ENCODE measurements at regions not wholly inside any gene's neighbourhood (a gene's known extent, or its start where the extent isn't known, plus 50 kb on each side); places are given as distances from the start of the nearest gene placed in this dataset.

- no peak overlapping the region for H4K8ac ChIP-seq (ENCODE audit: low read depth, low read length)
- no peak overlapping the region for H3K23ac ChIP-seq (ENCODE audit: low read length)
- H2BK15ac ChIP-seq (replicated peaks; ENCODE audit: low read depth) = no peak overlapping the region
- DNase-seq = no peak
- H2AK5ac ChIP-seq (ENCODE audit: low read length) = no peak overlapping the region
- H3K56ac ChIP-seq (ENCODE audit: low read length) = no peak overlapping the region
- H3K27me3 ChIP-seq (ENCODE audit: insufficient read depth, low read length, poor library complexity) = no peaks in the 10 kb centered on the region
- H3K4me1 ChIP-seq (ENCODE audit: control insufficient read depth, low read depth, low read length) = no peaks in the 10 kb centered on the region
- no peak overlapping the region for H4K5ac ChIP-seq (ENCODE audit: low read length)
- no peaks in the 10 kb centered on the region for H3K79me1 ChIP-seq (ENCODE audit: low read length)
- no CpG with 5 or more reads among the region's 1 CpG for WGBS (ENCODE audit: extremely low coverage, insufficient coverage, low lambda C conversion rate)
- H3K36me3 ChIP-seq (ENCODE audit: control insufficient read depth, insufficient read depth, low read length) = no peaks in the 10 kb centered on the region
- H2BK5ac ChIP-seq (ENCODE audit: low read length) = no peak overlapping the region
- no peak overlapping the region for H3K4me2 ChIP-seq (ENCODE audit: low read length)
- H3K4ac ChIP-seq (ENCODE audit: low read depth, low read length) = no peak overlapping the region
- H2BK120ac ChIP-seq (ENCODE audit: low read depth, low read length) = no peak overlapping the region
- H3K79me2 ChIP-seq (ENCODE audit: control insufficient read depth, insufficient read depth, low read length) = no peaks in the 10 kb centered on the region
- H3K18ac ChIP-seq (ENCODE audit: low read length) = no peak overlapping the region
- H3K27ac ChIP-seq (ENCODE audit: low read depth, low read length) = no peak overlapping the region
- no peak overlapping the region for H3K9ac ChIP-seq (ENCODE audit: low read length)
- no peak overlapping the region for H3K4me3 ChIP-seq (ENCODE audit: low read length)
Observed at GRCh38 chr13:109872864-109873263, 86.5 kb upstream of the IRS2 start.

- Histone ChIP-seq H4K8ac (ENCODE audit: low read depth, low read length) (no peak overlapping the region), H2BK120ac (ENCODE audit: low read depth, low read length) (no peak overlapping the region), H3K9ac (ENCODE audit: low read length) (no peak overlapping the region), H4K5ac (ENCODE audit: low read length) (no peak overlapping the region), H3K27me3 (ENCODE audit: insufficient read depth, low read length, poor library complexity) (no peaks in the 10 kb centered on the region), H3K4me3 (ENCODE audit: low read length) (no peak overlapping the region), H2BK5ac (ENCODE audit: low read length) (no peak overlapping the region), H3K4ac (ENCODE audit: low read depth, low read length) (no peak overlapping the region), H3K79me2 (ENCODE audit: control insufficient read depth, insufficient read depth, low read length) (no peaks in the 10 kb centered on the region), H3K56ac (ENCODE audit: low read length) (no peak overlapping the region), H3K36me3 (ENCODE audit: control insufficient read depth, insufficient read depth, low read length) (no peaks in the 10 kb centered on the region), H2AK5ac (ENCODE audit: low read length) (no peak overlapping the region), H3K27ac (ENCODE audit: low read depth, low read length) (no peak overlapping the region), H3K23ac (ENCODE audit: low read length) (no peak overlapping the region), H3K4me1 (ENCODE audit: control insufficient read depth, low read depth, low read length) (no peaks in the 10 kb centered on the region), H3K18ac (ENCODE audit: low read length) (no peak overlapping the region), H3K79me1 (ENCODE audit: low read length) (no peaks in the 10 kb centered on the region), H2BK15ac (replicated peaks; ENCODE audit: low read depth) (no peak overlapping the region), H3K4me2 (ENCODE audit: low read length) (no peak overlapping the region)
- peak; percentile 32 for DNase-seq
- WGBS (ENCODE audit: extremely low coverage, insufficient coverage, low lambda C conversion rate) = no CpG with 5 or more reads among the region's 9 CpGs
Observed at GRCh38 chr13:109870696-109871370, 84.5 kb upstream of the IRS2 start.

- no CpG with 5 or more reads among the region's 6 CpGs for WGBS (ENCODE audit: extremely low coverage, insufficient coverage, low lambda C conversion rate)
Observed at GRCh38 chr13:109870274-109870673, 83.9 kb upstream of the IRS2 start.

GRCh38 chr13:109869312-109870237 lies 83.2 kb upstream of the IRS2 start:
- Histone ChIP-seq H2BK120ac (ENCODE audit: low read depth, low read length) (no peak overlapping the region), H2BK5ac (ENCODE audit: low read length) (no peak overlapping the region), H3K4ac (ENCODE audit: low read depth, low read length) (no peak overlapping the region), H3K79me2 (ENCODE audit: control insufficient read depth, insufficient read depth, low read length) (no peaks in the 10 kb centered on the region), H2BK15ac (replicated peaks; ENCODE audit: low read depth) (no peak overlapping the region), H4K5ac (ENCODE audit: low read length) (no peak overlapping the region), H3K4me2 (ENCODE audit: low read length) (no peak overlapping the region), H2AK5ac (ENCODE audit: low read length) (no peak overlapping the region), H3K79me1 (ENCODE audit: low read length) (no peaks in the 10 kb centered on the region), H3K27me3 (ENCODE audit: insufficient read depth, low read length, poor library complexity) (no peaks in the 10 kb centered on the region), H4K8ac (ENCODE audit: low read depth, low read length) (no peak overlapping the region), H3K4me3 (ENCODE audit: low read length) (no peak overlapping the region), H3K9ac (ENCODE audit: low read length) (no peak overlapping the region), H3K23ac (ENCODE audit: low read length) (no peak overlapping the region), H3K56ac (ENCODE audit: low read length) (no peak overlapping the region), H3K4me1 (ENCODE audit: control insufficient read depth, low read depth, low read length) (no peaks in the 10 kb centered on the region), H3K18ac (ENCODE audit: low read length) (no peak overlapping the region), H3K27ac (ENCODE audit: low read depth, low read length) (no peak overlapping the region), H3K36me3 (ENCODE audit: control insufficient read depth, insufficient read depth, low read length) (no peaks in the 10 kb centered on the region)
- WGBS (ENCODE audit: extremely low coverage, insufficient coverage, low lambda C conversion rate) = no CpG with 5 or more reads among the region's 43 CpGs
- peak; percentile 47 for DNase-seq

More at GRCh38 chr13:109870274-109870673, 83.9 kb upstream of the IRS2 start:
- H3K56ac ChIP-seq (ENCODE audit: low read length) = no peak overlapping the region
- H3K4me1 ChIP-seq (ENCODE audit: control insufficient read depth, low read depth, low read length) = no peaks in the 10 kb centered on the region
- DNase-seq = no peak
- no peaks in the 10 kb centered on the region for H3K36me3 ChIP-seq (ENCODE audit: control insufficient read depth, insufficient read depth, low read length)
- H3K27me3 ChIP-seq (ENCODE audit: insufficient read depth, low read length, poor library complexity) = no peaks in the 10 kb centered on the region
- no peak overlapping the region for H3K27ac ChIP-seq (ENCODE audit: low read depth, low read length)
- no peak overlapping the region for H2BK15ac ChIP-seq (replicated peaks; ENCODE audit: low read depth)
- H3K18ac ChIP-seq (ENCODE audit: low read length) = no peak overlapping the region
- no peak overlapping the region for H3K4me3 ChIP-seq (ENCODE audit: low read length)
- H3K4me2 ChIP-seq (ENCODE audit: low read length) = no peak overlapping the region
- H3K79me2 ChIP-seq (ENCODE audit: control insufficient read depth, insufficient read depth, low read length) = no peaks in the 10 kb centered on the region
- no peak overlapping the region for H3K23ac ChIP-seq (ENCODE audit: low read length)
- no peak overlapping the region for H3K9ac ChIP-seq (ENCODE audit: low read length)
- no peak overlapping the region for H2BK5ac ChIP-seq (ENCODE audit: low read length)
- no peaks in the 10 kb centered on the region for H3K79me1 ChIP-seq (ENCODE audit: low read length)
- H2AK5ac ChIP-seq (ENCODE audit: low read length) = no peak overlapping the region
- no peak overlapping the region for H4K5ac ChIP-seq (ENCODE audit: low read length)
- no peak overlapping the region for H2BK120ac ChIP-seq (ENCODE audit: low read depth, low read length)
- H3K4ac ChIP-seq (ENCODE audit: low read depth, low read length) = no peak overlapping the region
- H4K8ac ChIP-seq (ENCODE audit: low read depth, low read length) = no peak overlapping the region

GRCh38 chr13:109868578-109869311 lies 82.4 kb upstream of the IRS2 start:
- no peak overlapping the region for H4K8ac ChIP-seq (ENCODE audit: low read depth, low read length)

More at GRCh38 chr13:109868578-109869311, 82.4 kb upstream of the IRS2 start:
- Histone ChIP-seq H3K36me3 (ENCODE audit: control insufficient read depth, insufficient read depth, low read length) (no peaks in the 10 kb centered on the region), H3K27ac (ENCODE audit: low read depth, low read length) (no peak overlapping the region), H3K23ac (ENCODE audit: low read length) (no peak overlapping the region), H4K5ac (ENCODE audit: low read length) (no peak overlapping the region), H3K4ac (ENCODE audit: low read depth, low read length) (no peak overlapping the region), H3K4me3 (ENCODE audit: low read length) (no peak overlapping the region), H2BK5ac (ENCODE audit: low read length) (no peak overlapping the region), H3K79me2 (ENCODE audit: control insufficient read depth, insufficient read depth, low read length) (no peaks in the 10 kb centered on the region), H2BK120ac (ENCODE audit: low read depth, low read length) (no peak overlapping the region), H3K18ac (ENCODE audit: low read length) (no peak overlapping the region), H3K56ac (ENCODE audit: low read length) (no peak overlapping the region), H2BK15ac (replicated peaks; ENCODE audit: low read depth) (no peak overlapping the region), H3K9ac (ENCODE audit: low read length) (no peak overlapping the region), H2AK5ac (ENCODE audit: low read length) (no peak overlapping the region), H3K79me1 (ENCODE audit: low read length) (no peaks in the 10 kb centered on the region), H3K27me3 (ENCODE audit: insufficient read depth, low read length, poor library complexity) (no peaks in the 10 kb centered on the region), H3K4me2 (ENCODE audit: low read length) (no peak overlapping the region), H3K4me1 (ENCODE audit: control insufficient read depth, low read depth, low read length) (no peaks in the 10 kb centered on the region)
- WGBS (ENCODE audit: extremely low coverage, insufficient coverage, low lambda C conversion rate) = no CpG with 5 or more reads among the region's 3 CpGs
- DNase-seq = no peak
